ENCODE measurements at regions not wholly inside any gene's neighbourhood (a gene's known extent, or its start where the extent isn't known, plus 50 kb on each side); places are given as distances from the start of the nearest gene placed in this dataset.
A peak's percentile ranks its signal among the peaks of the same experiment; 100 is the strongest.

- DNase-seq = no peak
Observed at GRCh38 chr5:175025077-175025476, 300.7 kb downstream of the MSX2 start.

- no peak for DNase-seq
Observed at GRCh38 chr5:175021841-175022625, 297.7 kb downstream of the MSX2 start.

GRCh38 chr5:175021321-175021720 lies 296.9 kb downstream of the MSX2 start:
- DNase-seq = no peak

- DNase-seq = no peak
Observed at GRCh38 chr5:175015028-175015685, 290.8 kb downstream of the MSX2 start.

GRCh38 chr5:175013251-175013650 lies 288.9 kb downstream of the MSX2 start:
- no peak for DNase-seq

GRCh38 chr5:175012267-175012666 lies 287.9 kb downstream of the MSX2 start:
- no peak for DNase-seq

- DNase-seq = no peak
Observed at GRCh38 chr5:175003531-175003930, 279.1 kb downstream of the MSX2 start.

GRCh38 chr5:175001876-175002645 lies 277.7 kb downstream of the MSX2 start:
- no peak for DNase-seq

- DNase-seq = no peak
Observed at GRCh38 chr5:175001311-175001710, 276.9 kb downstream of the MSX2 start.

- DNase-seq = no peak
Observed at GRCh38 chr5:174999581-174999980, 275.2 kb downstream of the MSX2 start.

GRCh38 chr5:174998131-174998730 lies 273.8 kb downstream of the MSX2 start:
- no peak for DNase-seq

- no peak for DNase-seq
Observed at GRCh38 chr5:174997688-174998087, 273.3 kb downstream of the MSX2 start.

- DNase-seq = no peak
Observed at GRCh38 chr5:174996941-174997340, 272.6 kb downstream of the MSX2 start.

- DNase-seq = no peak
Observed at GRCh38 chr5:174995827-174996226, 271.4 kb downstream of the MSX2 start.

GRCh38 chr5:174991847-174992246 lies 267.5 kb downstream of the MSX2 start:
- DNase-seq = no peak

GRCh38 chr5:174990909-174991308 lies 266.5 kb downstream of the MSX2 start:
- DNase-seq = no peak

GRCh38 chr5:174987443-174988012 lies 263.1 kb downstream of the MSX2 start:
- no peak for DNase-seq

GRCh38 chr5:174984863-174985262 lies 260.5 kb downstream of the MSX2 start:
- no peak for DNase-seq

GRCh38 chr5:174982485-174982884 lies 258.1 kb downstream of the MSX2 start:
- no peak for DNase-seq

GRCh38 chr5:174981416-174981815 lies 257.0 kb downstream of the MSX2 start:
- no peak for DNase-seq

GRCh38 chr5:174980952-174981351 lies 256.6 kb downstream of the MSX2 start:
- DNase-seq = no peak

- peak; percentile 80 for DNase-seq
Observed at GRCh38 chr5:174972291-174972690, 247.9 kb downstream of the MSX2 start.

GRCh38 chr5:174971210-174971609 lies 246.8 kb downstream of the MSX2 start:
- DNase-seq = no peak
